ENCODE measurements at regions not wholly inside any gene's neighbourhood (a gene's known extent, or its start where the extent isn't known, plus 50 kb on each side); places are given as distances from the start of the nearest gene placed in this dataset.

DNA sequence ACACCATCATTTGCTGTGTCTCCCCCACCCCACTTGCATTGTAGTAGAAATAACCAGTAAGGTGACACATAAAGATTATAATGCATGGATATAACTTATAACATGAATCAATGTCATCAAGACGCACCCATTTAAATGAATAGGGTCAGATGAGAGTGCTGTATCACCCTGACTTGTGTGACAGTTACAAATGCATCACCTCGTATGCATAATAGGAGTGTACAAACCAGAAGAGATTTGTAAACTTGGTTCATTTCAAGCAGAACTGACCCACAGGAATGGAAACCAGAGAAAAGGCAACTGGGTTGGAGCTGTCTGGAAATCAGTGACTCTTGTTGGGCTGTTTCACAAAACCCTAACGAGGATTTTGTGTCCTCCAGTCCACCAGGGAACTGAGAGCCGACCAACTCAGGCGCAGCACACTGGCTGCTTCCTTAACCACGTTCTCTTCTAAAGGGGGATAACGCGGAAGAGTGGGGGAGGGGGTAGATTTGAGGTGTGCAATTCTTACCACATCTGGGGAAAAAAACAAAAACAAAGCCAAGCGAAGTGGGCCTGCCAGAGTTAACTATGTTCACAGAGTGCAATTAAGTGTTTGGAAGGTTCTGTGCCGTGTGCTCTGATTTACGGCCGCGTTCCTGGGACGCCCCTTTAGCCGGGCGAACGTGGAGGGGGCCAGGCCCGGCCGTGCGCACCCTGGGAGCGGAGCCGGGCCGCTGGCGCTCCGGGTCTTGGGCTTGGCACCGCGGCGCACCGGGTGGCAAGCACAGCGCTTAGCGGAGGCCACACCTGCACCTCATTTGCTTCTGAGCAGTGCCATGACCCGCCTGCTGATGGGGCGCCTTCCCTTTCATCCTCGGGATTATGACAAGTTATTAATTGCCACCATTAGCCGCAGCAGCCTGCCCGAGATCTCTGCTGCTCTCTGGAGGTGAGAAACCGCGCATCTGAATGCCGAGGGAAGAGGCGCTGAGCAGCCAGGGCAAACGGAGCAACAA, 248.8 kb upstream of the FOXD3 start:
- Histone ChIP-seq H3K27ac (ENCODE audit: extremely low read depth, low read depth, low read length) (no peak overlapping the region), H4K20me1 (replicated peaks; ENCODE audit: control insufficient read depth, insufficient read depth, low read length) (no peaks in the 10 kb centered on the region), H3K4me1 (replicated peaks in 1 of 2; ENCODE audit: control insufficient read depth in 2 of 2, insufficient read depth in 2 of 2, low read length in 2 of 2) (0 out of 5 replicates have a peak, but pooled peaks cover 0 to 3% of the 10 kb centered on the region in 2 experiments), H3K9me3 (replicated peaks; ENCODE audit: control insufficient read depth, insufficient read depth, low read depth, low read length) (no peaks in the 10 kb centered on the region), H3K27me3 (ENCODE audit: control insufficient read depth in 2 of 2, insufficient read depth in 2 of 2, low read length in 2 of 2) (peaks cover 22 to 30% of the 10 kb centered on the region in 2 experiments), H3K4me3 (no peak overlapping the region), H2AFZ (ENCODE audit: low read depth, low read length) (no peak overlapping the region), H3K4me2 (ENCODE audit: insufficient read depth, low read length) (no peak overlapping the region), H3K79me2 (ENCODE audit: control insufficient read depth, insufficient read depth, low read length) (no peaks in the 10 kb centered on the region), H3K36me3 (ENCODE audit: control insufficient read depth, insufficient read depth, low read length) (no peaks in the 10 kb centered on the region), H3K9ac (ENCODE audit: insufficient read depth in 1 of 2, low read depth in 2 of 2, low read length in 2 of 2) (no peak overlapping the region), H3K9me1 (ENCODE audit: control insufficient read depth, insufficient read depth, low read length) (peaks cover 4% of the 10 kb centered on the region)
- WGBS (ENCODE audit: insufficient coverage, low coverage, missing lambda C conversion rate) = 1% methylated on average over 41 of the region's 41 CpGs
- DNase-seq (ENCODE audit: extremely low read depth in 1 of 4, low spot score in 3 of 4) (no peak), FAIRE-seq (no peak), ATAC-seq (no peak)
- in situ Hi-C loops (cut with MboI) = no loop called here
- intact Hi-C loops (cut with micrococcal nuclease) = no loop called here
- ChIA-PET POLR2A (no interaction called here), CTCF (ENCODE audit: low intra/inter-chr PET ratio) (no interaction called here)
- TF ChIP-seq ZNF589 (CRISPR knock-in tag; IDR thresholded peaks at IDR 0.05; ENCODE audit: low read depth) = no peak
- TF ChIP-seq, protein P1, sequence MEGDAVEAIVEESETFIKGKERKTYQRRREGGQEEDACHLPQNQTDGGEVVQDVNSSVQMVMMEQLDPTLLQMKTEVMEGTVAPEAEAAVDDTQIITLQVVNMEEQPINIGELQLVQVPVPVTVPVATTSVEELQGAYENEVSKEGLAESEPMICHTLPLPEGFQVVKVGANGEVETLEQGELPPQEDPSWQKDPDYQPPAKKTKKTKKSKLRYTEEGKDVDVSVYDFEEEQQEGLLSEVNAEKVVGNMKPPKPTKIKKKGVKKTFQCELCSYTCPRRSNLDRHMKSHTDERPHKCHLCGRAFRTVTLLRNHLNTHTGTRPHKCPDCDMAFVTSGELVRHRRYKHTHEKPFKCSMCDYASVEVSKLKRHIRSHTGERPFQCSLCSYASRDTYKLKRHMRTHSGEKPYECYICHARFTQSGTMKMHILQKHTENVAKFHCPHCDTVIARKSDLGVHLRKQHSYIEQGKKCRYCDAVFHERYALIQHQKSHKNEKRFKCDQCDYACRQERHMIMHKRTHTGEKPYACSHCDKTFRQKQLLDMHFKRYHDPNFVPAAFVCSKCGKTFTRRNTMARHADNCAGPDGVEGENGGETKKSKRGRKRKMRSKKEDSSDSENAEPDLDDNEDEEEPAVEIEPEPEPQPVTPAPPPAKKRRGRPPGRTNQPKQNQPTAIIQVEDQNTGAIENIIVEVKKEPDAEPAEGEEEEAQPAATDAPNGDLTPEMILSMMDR (IDR thresholded peaks at IDR 0.05 in 2 of 3, conservative IDR thresholded peaks at IDR 0.05 in 1 of 3; ENCODE audit: insufficient read depth in 2 of 3, low read depth in 1 of 3, low read length in 3 of 3) = 0 out of 6 replicates have a peak, but pooled peaks of 1 of the 3 experiments have one; percentile 8
- no TSS peak for BruUV-seq (replicated peaks)

All from K562 (cell line).